ENCODE measurements at regions not wholly inside any gene's neighbourhood (a gene's known extent, or its start where the extent isn't known, plus 50 kb on each side); places are given as distances from the start of the nearest gene placed in this dataset.

DNA sequence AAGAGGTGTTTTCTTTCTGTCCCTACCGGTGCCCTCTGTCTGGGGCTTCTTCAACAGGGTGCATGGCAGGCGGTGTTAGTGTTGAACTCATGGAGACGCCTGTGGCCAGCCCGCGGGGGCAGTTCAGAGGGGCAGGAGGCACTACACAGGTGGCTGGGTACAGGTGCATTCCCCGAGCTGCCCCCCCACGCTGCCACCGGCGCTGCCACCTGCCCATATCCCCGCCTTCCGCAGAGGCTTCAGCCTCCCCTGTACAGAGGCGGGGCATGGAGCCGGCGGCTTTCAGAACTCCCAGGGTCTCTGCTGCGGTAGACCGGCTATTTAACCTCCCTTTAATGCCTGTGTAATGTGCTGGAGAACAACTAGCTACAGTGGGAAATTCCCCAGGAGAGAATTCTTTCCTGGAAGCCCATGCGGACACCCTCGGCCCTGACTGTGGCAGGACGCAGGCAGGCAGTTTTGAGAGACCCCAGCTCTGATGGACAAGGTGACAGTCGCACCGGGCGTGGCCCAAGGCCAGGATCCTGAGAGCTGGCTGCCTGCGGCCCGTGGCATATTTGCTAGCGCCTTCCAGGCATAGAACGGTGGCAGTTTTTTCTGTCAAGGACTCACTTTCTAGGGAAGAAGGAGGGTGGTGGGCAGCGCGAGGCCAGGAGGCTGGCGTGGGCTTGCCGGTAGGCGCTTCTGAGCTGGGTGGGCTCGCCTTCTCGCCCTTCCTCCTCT lies 53.7 kb upstream of the ZNF32 start:
- DNase-seq: no peak

DNA sequence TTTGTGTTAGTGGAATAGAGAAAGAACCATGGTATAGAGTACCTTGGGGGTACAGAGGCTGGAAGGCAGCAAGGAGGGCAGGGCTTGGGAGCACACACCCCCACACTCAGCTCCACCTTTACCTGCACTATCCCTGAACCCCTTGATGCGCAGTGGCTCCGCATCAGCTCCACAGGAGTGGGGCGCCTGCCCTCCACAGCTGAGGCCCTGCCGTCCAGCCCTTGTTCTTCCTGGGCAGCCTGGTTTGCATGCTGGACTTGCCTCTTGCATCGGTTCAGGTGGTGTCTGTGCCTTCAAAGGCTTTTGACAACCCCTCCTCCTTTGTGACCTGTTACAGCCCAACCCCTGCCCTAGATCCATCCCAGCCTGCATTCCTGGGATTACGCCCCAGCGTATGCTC lies 52.6 kb upstream of the ZNF32 start:
- no peak for DNase-seq

DNA sequence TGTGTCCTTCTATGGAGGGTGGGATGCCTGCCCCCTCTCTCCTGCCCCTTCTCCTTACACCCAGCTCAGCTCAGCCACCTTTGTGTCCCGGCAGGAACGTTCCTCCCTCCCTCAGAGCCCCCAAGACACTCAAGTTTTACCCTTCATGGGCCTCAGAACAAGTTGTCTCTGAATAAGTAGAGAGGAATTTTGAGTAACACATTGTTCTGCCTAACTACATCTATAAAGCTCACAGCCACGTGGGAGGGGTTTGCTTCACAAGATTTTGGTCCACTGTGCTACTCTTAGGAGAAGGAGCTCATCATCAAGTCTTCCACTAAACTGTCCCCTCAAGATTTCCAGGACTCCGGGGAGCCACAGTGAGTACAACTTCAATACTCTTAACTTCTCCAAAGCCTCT lies 51.6 kb upstream of the ZNF32 start:
- DNase-seq: no peak

DNA sequence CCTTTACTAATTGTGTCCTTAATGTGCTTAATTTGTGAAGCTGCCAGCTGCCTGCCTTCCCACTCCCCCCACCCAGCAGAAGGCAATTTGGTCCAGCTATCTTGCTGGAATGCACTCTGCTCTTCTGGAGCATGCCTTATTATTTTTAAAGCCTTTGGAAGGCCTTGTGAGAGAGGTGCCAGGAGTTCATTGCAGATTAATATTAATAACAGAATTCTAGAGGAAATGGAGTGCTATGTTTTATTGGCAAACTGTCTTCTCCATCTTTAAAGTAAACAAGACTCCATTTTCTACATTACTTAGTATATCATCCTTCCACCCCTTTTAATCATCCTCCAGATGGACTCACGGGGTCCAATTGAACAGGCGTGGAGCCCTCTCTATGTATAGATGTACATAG lies 50.8 kb upstream of the ZNF32 start:
- DNase-seq: no peak
